ENCODE measurements at regions not wholly inside any gene's neighbourhood (a gene's known extent, or its start where the extent isn't known, plus 50 kb on each side); places are given as distances from the start of the nearest gene placed in this dataset.

GRCh38 chr13:99043831-99044231, 66.0 kb upstream of the DOCK9 start:
- no peak for TF ChIP-seq CTCF (IDR thresholded peaks at IDR 0.05)

- no peak for TF ChIP-seq CTCF (IDR thresholded peaks at IDR 0.05)
Observed at GRCh38 chr13:99044764-99045163, 66.9 kb upstream of the DOCK9 start.

- no peak for TF ChIP-seq CTCF (IDR thresholded peaks at IDR 0.05)
Observed at GRCh38 chr13:99045396-99045795, 67.5 kb upstream of the DOCK9 start.

GRCh38 chr13:99046851-99047250, 69.0 kb upstream of the DOCK9 start:
- no peak for TF ChIP-seq CTCF (IDR thresholded peaks at IDR 0.05)

- TF ChIP-seq CTCF (IDR thresholded peaks at IDR 0.05) = no peak
Observed at GRCh38 chr13:99050983-99051488, 73.2 kb upstream of the DOCK9 start.

- no peak for TF ChIP-seq CTCF (IDR thresholded peaks at IDR 0.05)
Observed at GRCh38 chr13:99051768-99052455, 74.0 kb upstream of the DOCK9 start.

- TF ChIP-seq CTCF (IDR thresholded peaks at IDR 0.05) = no peak
Observed at GRCh38 chr13:99053636-99054233, 75.9 kb upstream of the DOCK9 start.

Data from LNCAP (cell line).